AG10803 (cell line): ENCODE measurements at regions not wholly inside any gene's neighbourhood (a gene's known extent, or its start where the extent isn't known, plus 50 kb on each side); places are given as distances from the start of the nearest gene placed in this dataset.
"Not testable (repeated sequence)": the region's sequence is repeated elsewhere in the genome, so short reads cannot be mapped to it uniquely, and the experiment has no call there.

Experiments
- DNase-seq: peaks from one replicate; pipeline ENCODE4 v3.0.0; 2010; ENCODE audit warnings: low read depth
- H3K4me3 ChIP-seq: 2 replicates; pipeline ENCODE4 v1.5.1; 2011; ENCODE audit warnings: mild to moderate bottlenecking, low read length, control low read depth
- TF ChIP-seq, protein P1 (sequence below): conservative IDR thresholded peaks from 2 replicates; pipeline ENCODE4 v1.5.1; 2011; ENCODE audit warnings: mild to moderate bottlenecking, low read length, control low read depth, inconsistent platforms

DNA sequence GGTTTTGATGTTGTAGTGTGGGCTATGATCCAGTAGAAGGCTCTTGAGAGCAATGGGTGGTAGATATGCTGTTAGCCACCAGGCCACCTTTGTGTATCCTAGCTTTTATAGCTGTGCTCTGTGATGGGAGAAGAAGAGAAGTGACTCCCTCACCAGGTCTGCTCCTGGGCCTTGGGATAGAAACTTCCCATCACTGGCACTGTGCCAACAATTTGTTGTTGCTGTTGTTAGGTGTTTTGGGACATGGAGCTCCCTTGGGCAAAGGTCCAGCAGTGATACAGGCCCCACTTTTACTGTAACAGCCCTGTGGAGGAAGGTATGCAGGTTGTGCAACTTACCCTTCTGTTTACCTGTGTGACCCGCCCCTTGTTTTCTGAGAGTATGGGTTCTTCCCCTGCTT, 570.9 kb upstream of the GRIN3A start:
- no peak overlapping the region for H3K4me3 ChIP-seq
- DNase-seq = no peak
- TF ChIP-seq, protein P1, sequence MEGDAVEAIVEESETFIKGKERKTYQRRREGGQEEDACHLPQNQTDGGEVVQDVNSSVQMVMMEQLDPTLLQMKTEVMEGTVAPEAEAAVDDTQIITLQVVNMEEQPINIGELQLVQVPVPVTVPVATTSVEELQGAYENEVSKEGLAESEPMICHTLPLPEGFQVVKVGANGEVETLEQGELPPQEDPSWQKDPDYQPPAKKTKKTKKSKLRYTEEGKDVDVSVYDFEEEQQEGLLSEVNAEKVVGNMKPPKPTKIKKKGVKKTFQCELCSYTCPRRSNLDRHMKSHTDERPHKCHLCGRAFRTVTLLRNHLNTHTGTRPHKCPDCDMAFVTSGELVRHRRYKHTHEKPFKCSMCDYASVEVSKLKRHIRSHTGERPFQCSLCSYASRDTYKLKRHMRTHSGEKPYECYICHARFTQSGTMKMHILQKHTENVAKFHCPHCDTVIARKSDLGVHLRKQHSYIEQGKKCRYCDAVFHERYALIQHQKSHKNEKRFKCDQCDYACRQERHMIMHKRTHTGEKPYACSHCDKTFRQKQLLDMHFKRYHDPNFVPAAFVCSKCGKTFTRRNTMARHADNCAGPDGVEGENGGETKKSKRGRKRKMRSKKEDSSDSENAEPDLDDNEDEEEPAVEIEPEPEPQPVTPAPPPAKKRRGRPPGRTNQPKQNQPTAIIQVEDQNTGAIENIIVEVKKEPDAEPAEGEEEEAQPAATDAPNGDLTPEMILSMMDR = no peak

DNA sequence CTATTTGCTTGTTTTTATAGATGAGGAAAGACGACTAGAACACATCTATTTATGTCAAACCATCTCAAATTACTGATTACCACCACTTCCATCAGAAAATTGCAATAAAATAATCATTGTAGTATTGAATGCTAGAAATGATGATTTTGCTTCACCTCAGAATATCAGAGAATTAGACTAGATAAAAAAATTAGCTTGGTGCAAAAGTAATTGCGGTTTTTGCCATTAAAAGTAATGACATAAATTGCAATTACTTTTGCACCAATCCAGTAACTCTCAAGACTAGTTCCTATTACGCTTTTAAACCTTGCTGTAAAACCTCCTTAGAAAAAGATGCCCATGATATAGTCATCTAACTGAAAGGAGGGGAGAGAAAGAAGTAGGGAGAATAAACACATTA, 556.7 kb upstream of the GRIN3A start:
- TF ChIP-seq, protein P1 = no peak
- no peak overlapping the region for H3K4me3 ChIP-seq

DNA sequence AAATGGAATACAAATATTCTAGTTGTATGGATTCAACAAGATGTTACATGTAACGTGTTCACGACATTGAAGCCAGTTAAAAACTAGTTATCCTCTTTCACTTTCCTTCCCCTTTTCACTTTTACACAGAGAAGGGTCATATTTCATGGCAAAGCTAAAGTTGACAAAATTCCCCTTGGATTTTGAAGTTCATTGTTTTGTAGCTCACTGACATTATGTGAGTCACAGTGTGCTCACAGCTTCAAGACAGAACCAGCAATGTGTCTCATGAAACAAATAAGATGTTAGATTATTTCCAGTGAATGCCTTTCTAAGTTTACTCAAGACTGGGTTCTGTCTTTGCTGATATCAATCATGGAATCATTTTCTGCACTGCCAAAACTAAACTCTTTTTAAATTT, 535.5 kb upstream of the GRIN3A start:
- no peak overlapping the region for H3K4me3 ChIP-seq
- TF ChIP-seq, protein P1 = no peak
- no peak for DNase-seq

More for the DNA sequence above, 556.7 kb upstream of the GRIN3A start:
- DNase-seq = no peak

DNA sequence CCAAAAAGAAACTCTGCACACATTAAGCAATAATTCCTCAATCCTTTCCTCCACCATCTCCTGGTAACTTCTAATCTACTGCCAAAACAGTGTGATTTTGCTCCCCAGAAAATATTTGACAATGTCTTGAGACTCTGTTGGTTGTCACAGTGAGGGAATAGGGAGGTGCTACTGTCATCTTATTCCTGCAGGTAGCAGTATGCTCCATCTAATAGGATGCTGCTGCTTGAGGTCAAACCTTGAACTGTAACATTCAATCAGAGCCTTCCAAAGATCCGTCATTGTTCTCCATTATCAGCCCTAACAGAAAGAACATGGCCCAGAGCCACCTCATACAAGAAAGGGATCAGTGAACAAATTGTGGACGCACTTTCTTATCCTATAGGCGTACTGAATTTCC, 514.7 kb upstream of the GRIN3A start:
- no peak for DNase-seq
- H3K4me3 ChIP-seq = no peak overlapping the region
- TF ChIP-seq, protein P1 = no peak

DNA sequence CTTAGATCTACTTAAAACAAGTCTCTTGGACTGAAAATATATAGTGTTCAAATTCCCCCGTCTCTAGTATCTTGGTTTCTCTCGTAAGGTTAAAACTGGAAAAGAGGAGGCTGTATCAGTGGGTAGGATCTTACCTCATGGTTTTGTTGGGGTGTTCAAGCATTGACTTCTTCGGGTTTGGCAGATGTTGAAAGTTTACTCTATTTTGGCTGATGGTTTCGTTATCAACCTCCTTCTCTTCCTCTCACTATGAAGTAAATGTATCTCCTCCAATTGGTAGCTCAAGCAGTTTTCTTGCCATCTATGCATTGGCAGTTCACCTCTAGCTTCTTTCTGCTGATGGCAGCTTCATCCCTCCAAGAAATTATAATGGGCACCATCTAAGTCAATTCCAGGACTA, 506.5 kb upstream of the GRIN3A start:
- DNase-seq = no peak
- TF ChIP-seq, protein P1 = no peak
- H3K4me3 ChIP-seq = no peak overlapping the region

DNA sequence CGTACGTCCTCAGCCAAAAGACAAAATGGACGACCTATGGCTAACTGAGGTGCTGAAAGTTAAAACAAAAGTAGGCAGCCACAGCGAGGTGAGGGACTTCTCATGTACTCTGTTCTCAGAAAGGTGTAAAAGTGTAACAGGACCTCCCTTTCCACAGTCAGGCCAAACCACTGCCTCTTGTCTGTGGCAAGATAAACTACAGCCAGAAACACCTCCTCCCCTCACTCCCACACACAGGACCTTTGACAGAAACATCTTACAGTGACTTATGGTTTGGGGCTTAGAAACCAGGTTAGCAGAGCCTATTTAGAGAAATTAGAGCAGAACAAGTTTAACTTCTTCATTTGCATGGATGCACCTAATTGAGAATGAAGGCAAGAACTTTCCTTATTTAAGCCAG, 499.1 kb upstream of the GRIN3A start:
- DNase-seq = no peak
- TF ChIP-seq, protein P1 = no peak
- no peak overlapping the region for H3K4me3 ChIP-seq

DNA sequence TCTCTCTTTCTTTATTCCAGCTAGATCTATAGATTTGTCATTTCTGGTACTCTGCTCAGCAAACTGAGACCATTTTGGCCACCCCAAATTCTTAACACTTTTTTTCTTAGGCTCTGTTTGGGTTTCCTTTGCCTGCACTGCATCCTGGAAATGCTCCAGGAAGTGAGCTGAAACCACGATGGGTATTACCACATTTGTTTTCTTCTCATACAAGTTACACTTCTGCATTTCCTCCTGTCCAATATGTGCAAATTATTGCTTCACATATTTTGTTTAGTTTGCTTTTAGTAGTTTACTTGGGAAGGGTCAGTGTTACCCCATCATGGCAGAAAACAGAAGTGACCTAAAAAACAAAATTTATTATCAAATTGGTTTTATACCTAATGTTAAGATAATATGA, 498.6 kb upstream of the GRIN3A start:
- TF ChIP-seq, protein P1 = no peak
- DNase-seq = no peak
- H3K4me3 ChIP-seq = no peak overlapping the region

DNA sequence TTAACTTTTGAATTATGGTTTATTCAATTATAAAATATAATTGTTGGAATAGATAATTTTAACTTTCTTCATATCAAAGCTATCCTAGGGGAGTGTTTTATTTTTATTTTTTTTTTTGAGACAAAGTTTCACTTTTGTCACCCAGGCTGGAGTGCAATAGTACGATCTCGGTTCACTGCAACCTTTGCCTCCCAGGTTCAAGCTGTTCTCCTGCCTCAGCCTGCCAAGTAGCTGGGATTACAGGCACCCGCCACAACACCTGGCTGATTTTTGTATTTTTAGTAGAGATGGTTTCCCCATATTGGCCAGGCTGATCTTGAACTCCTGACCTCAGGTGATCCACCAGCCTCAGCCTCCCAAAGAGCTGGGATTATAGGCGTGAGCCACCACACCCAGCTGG, 489.0 kb upstream of the GRIN3A start:
- H3K4me3 ChIP-seq, DNase-seq: not testable (repeated sequence)
